ENCODE measurements at regions not wholly inside any gene's neighbourhood (a gene's known extent, or its start where the extent isn't known, plus 50 kb on each side); places are given as distances from the start of the nearest gene placed in this dataset.
"Not testable (repeated sequence)": the region's sequence is repeated elsewhere in the genome, so short reads cannot be mapped to it uniquely, and the experiment has no call there.

- H3K4me3 ChIP-seq (ENCODE audit: low read length), result no peak overlapping the region
- H3K4me2 ChIP-seq (ENCODE audit: low read depth, low read length, poor library complexity, severe bottlenecking), result no peak overlapping the region
- no peaks in the 10 kb centered on the region for H3K4me1 ChIP-seq (ENCODE audit: low read length)
- no peaks in the 10 kb centered on the region for H3K27me3 ChIP-seq (ENCODE audit: low read length)
- H3K27ac ChIP-seq (ENCODE audit: low read length), result no peak overlapping the region
- H3K9me2 ChIP-seq (replicated peaks; ENCODE audit: insufficient read depth, low read length), result no peaks in the 10 kb centered on the region
- no peaks in the 10 kb centered on the region for H3K9me3 ChIP-seq (ENCODE audit: low read length)
- H3K36me3 ChIP-seq (ENCODE audit: insufficient read depth, low read length), result no peaks in the 10 kb centered on the region
- H3K9ac ChIP-seq (ENCODE audit: low read length), result no peak overlapping the region
- H4K20me1 ChIP-seq (ENCODE audit: insufficient read depth, low read depth, low read length), result no peaks in the 10 kb centered on the region
- H3K79me2 ChIP-seq (ENCODE audit: low read length), result no peaks in the 10 kb centered on the region
- no peak overlapping the region for H2AFZ ChIP-seq (ENCODE audit: low read length)
- no peak for DNase-seq
Observed at GRCh38 chr10:9437131-9437530, 1382.6 kb downstream of the GATA3 start.

- no peak overlapping the region for H3K4me2 ChIP-seq (ENCODE audit: low read depth, low read length, poor library complexity, severe bottlenecking)
- DNase-seq, result no peak
- H2AFZ ChIP-seq (ENCODE audit: low read length), result no peak overlapping the region
- no peaks in the 10 kb centered on the region for H3K4me1 ChIP-seq (ENCODE audit: low read length)
- H3K27me3 ChIP-seq (ENCODE audit: low read length), result no peaks in the 10 kb centered on the region
- no peaks in the 10 kb centered on the region for H3K36me3 ChIP-seq (ENCODE audit: insufficient read depth, low read length)
- no peak overlapping the region for H3K9ac ChIP-seq (ENCODE audit: low read length)
- no peaks in the 10 kb centered on the region for H3K9me2 ChIP-seq (replicated peaks; ENCODE audit: insufficient read depth, low read length)
- H3K9me3 ChIP-seq (ENCODE audit: low read length), result no peaks in the 10 kb centered on the region
- H3K79me2 ChIP-seq (ENCODE audit: low read length), result no peaks in the 10 kb centered on the region
- no peak overlapping the region for H3K4me3 ChIP-seq (ENCODE audit: low read length)
- H3K27ac ChIP-seq (ENCODE audit: low read length), result no peak overlapping the region
- no peaks in the 10 kb centered on the region for H4K20me1 ChIP-seq (ENCODE audit: insufficient read depth, low read depth, low read length)
Observed at GRCh38 chr10:9443758-9444157, 1389.3 kb downstream of the GATA3 start.

- Histone ChIP-seq H3K79me2 (ENCODE audit: low read length) (no peaks in the 10 kb centered on the region), H3K9me3 (ENCODE audit: low read length) (no peaks in the 10 kb centered on the region), H3K27ac (ENCODE audit: low read length) (no peak overlapping the region), H3K4me2 (ENCODE audit: low read depth, low read length, poor library complexity, severe bottlenecking) (no peak overlapping the region), H4K20me1 (ENCODE audit: insufficient read depth, low read depth, low read length) (no peaks in the 10 kb centered on the region), H3K9ac (ENCODE audit: low read length) (no peak overlapping the region), H3K4me3 (ENCODE audit: low read length) (no peak overlapping the region), H3K9me2 (replicated peaks; ENCODE audit: insufficient read depth, low read length) (no peaks in the 10 kb centered on the region), H3K4me1 (ENCODE audit: low read length) (no peaks in the 10 kb centered on the region), H3K36me3 (ENCODE audit: insufficient read depth, low read length) (no peaks in the 10 kb centered on the region), H3K27me3 (ENCODE audit: low read length) (no peaks in the 10 kb centered on the region), H2AFZ (ENCODE audit: low read length) (no peak overlapping the region)
- DNase-seq, result no peak
Observed at GRCh38 chr10:9449530-9449929, 1395.0 kb downstream of the GATA3 start.

- H3K9me2 ChIP-seq (replicated peaks; ENCODE audit: insufficient read depth, low read length), result no peaks in the 10 kb centered on the region
- H3K4me2 ChIP-seq (ENCODE audit: low read depth, low read length, poor library complexity, severe bottlenecking), result no peak overlapping the region
- H3K9ac ChIP-seq (ENCODE audit: low read length), result no peak overlapping the region
- no peaks in the 10 kb centered on the region for H3K79me2 ChIP-seq (ENCODE audit: low read length)
- no peak overlapping the region for H2AFZ ChIP-seq (ENCODE audit: low read length)
- H3K9me3 ChIP-seq (ENCODE audit: low read length), result no peaks in the 10 kb centered on the region
- H4K20me1 ChIP-seq (ENCODE audit: insufficient read depth, low read depth, low read length), result no peaks in the 10 kb centered on the region
- H3K27me3 ChIP-seq (ENCODE audit: low read length), result no peaks in the 10 kb centered on the region
- no peak overlapping the region for H3K27ac ChIP-seq (ENCODE audit: low read length)
- no peak for DNase-seq
- H3K4me3 ChIP-seq (ENCODE audit: low read length), result no peak overlapping the region
- no peaks in the 10 kb centered on the region for H3K4me1 ChIP-seq (ENCODE audit: low read length)
- H3K36me3 ChIP-seq (ENCODE audit: insufficient read depth, low read length), result no peaks in the 10 kb centered on the region
Observed at GRCh38 chr10:9450801-9451200, 1396.3 kb downstream of the GATA3 start.

- H3K4me1 ChIP-seq (ENCODE audit: low read length), result no peaks in the 10 kb centered on the region
- no peak overlapping the region for H3K27ac ChIP-seq (ENCODE audit: low read length)
- no peak for DNase-seq
- H3K9ac ChIP-seq (ENCODE audit: low read length), result no peak overlapping the region
- peaks cover 1% of the 10 kb centered on the region; the same call in 1 of the 2 replicates for H3K27me3 ChIP-seq (ENCODE audit: low read length)
- no peak overlapping the region for H3K4me2 ChIP-seq (ENCODE audit: low read depth, low read length, poor library complexity, severe bottlenecking)
- no peak overlapping the region for H3K4me3 ChIP-seq (ENCODE audit: low read length)
- H3K36me3 ChIP-seq (ENCODE audit: insufficient read depth, low read length), result no peaks in the 10 kb centered on the region
- H3K9me2 ChIP-seq (replicated peaks; ENCODE audit: insufficient read depth, low read length), result no peaks in the 10 kb centered on the region
- no peaks in the 10 kb centered on the region for H3K79me2 ChIP-seq (ENCODE audit: low read length)
- no peaks in the 10 kb centered on the region for H4K20me1 ChIP-seq (ENCODE audit: insufficient read depth, low read depth, low read length)
- H2AFZ ChIP-seq (ENCODE audit: low read length), result no peak overlapping the region
- no peaks in the 10 kb centered on the region for H3K9me3 ChIP-seq (ENCODE audit: low read length)
Observed at GRCh38 chr10:9451211-9451773, 1396.8 kb downstream of the GATA3 start.

- Histone ChIP-seq H3K36me3 (ENCODE audit: insufficient read depth, low read length) (no peaks in the 10 kb centered on the region), H3K27ac (ENCODE audit: low read length) (no peak overlapping the region), H3K79me2 (ENCODE audit: low read length) (no peaks in the 10 kb centered on the region), H3K9ac (ENCODE audit: low read length) (no peak overlapping the region), H2AFZ (ENCODE audit: low read length) (no peak overlapping the region), H3K9me2 (replicated peaks; ENCODE audit: insufficient read depth, low read length) (no peaks in the 10 kb centered on the region), H3K9me3 (ENCODE audit: low read length) (no peaks in the 10 kb centered on the region), H3K4me2 (ENCODE audit: low read depth, low read length, poor library complexity, severe bottlenecking) (no peak overlapping the region), H3K4me3 (ENCODE audit: low read length) (no peak overlapping the region), H3K4me1 (ENCODE audit: low read length) (no peaks in the 10 kb centered on the region), H4K20me1 (ENCODE audit: insufficient read depth, low read depth, low read length) (no peaks in the 10 kb centered on the region), H3K27me3 (ENCODE audit: low read length) (peaks cover 4% of the 10 kb centered on the region)
- DNase-seq, result no peak
Observed at GRCh38 chr10:9452056-9452455, 1397.6 kb downstream of the GATA3 start.

- not testable (repeated sequence) for H3K36me3 ChIP-seq (ENCODE audit: insufficient read depth, low read length); H3K27ac ChIP-seq (ENCODE audit: low read length); H3K4me2 ChIP-seq (ENCODE audit: low read depth, low read length, poor library complexity, severe bottlenecking); H3K9me3 ChIP-seq (ENCODE audit: low read length); H3K4me3 ChIP-seq (ENCODE audit: low read length); H3K9ac ChIP-seq (ENCODE audit: low read length); H3K4me1 ChIP-seq (ENCODE audit: low read length); H3K27me3 ChIP-seq (ENCODE audit: low read length); DNase-seq; H4K20me1 ChIP-seq (ENCODE audit: insufficient read depth, low read depth, low read length); H3K9me2 ChIP-seq (replicated peaks; ENCODE audit: insufficient read depth, low read length); H3K79me2 ChIP-seq (ENCODE audit: low read length); H2AFZ ChIP-seq (ENCODE audit: low read length)
Observed at GRCh38 chr10:9453871-9454270, 1399.4 kb downstream of the GATA3 start.

- Histone ChIP-seq H3K79me2 (ENCODE audit: low read length) (no peaks in the 10 kb centered on the region), H3K27me3 (ENCODE audit: low read length) (no peaks in the 10 kb centered on the region), H4K20me1 (ENCODE audit: insufficient read depth, low read depth, low read length) (no peaks in the 10 kb centered on the region), H3K27ac (ENCODE audit: low read length) (no peak overlapping the region), H3K9me2 (replicated peaks; ENCODE audit: insufficient read depth, low read length) (no peaks in the 10 kb centered on the region), H2AFZ (ENCODE audit: low read length) (no peak overlapping the region), H3K4me3 (ENCODE audit: low read length) (no peak overlapping the region), H3K4me1 (ENCODE audit: low read length) (no peaks in the 10 kb centered on the region; the same call in 1 of the 2 replicates), H3K9me3 (ENCODE audit: low read length) (no peaks in the 10 kb centered on the region), H3K36me3 (ENCODE audit: insufficient read depth, low read length) (no peaks in the 10 kb centered on the region), H3K9ac (ENCODE audit: low read length) (no peak overlapping the region), H3K4me2 (ENCODE audit: low read depth, low read length, poor library complexity, severe bottlenecking) (no peak overlapping the region)
- no peak for DNase-seq
Observed at GRCh38 chr10:9469663-9470205, 1415.2 kb downstream of the GATA3 start.

All from Karpas-422 (cell line).